Activated CD4-positive, alpha-beta T cell treated with anti-CD3 and anti-CD28 coated beads, Interleukin-2, Interleukin-4, amounts not matched to agents 100 ng/mL and 50 ng/mL, durations not matched to agents 16 hours and 8 hours (primary cell): ENCODE measurements at regions not wholly inside any gene's neighbourhood (a gene's known extent, or its start where the extent isn't known, plus 50 kb on each side); places are given as distances from the start of the nearest gene placed in this dataset.
A peak's percentile ranks its signal among the peaks of the same experiment; 100 is the strongest.
"Not testable (repeated sequence)": the region's sequence is repeated elsewhere in the genome, so short reads cannot be mapped to it uniquely, and the experiment has no call there.

ENCODE experiments used
- DNase-seq: peaks from one replicate; pipeline ENCODE4 v3.0.0-alpha.2; 2020; ENCODE audit warnings: low spot score

DNA sequence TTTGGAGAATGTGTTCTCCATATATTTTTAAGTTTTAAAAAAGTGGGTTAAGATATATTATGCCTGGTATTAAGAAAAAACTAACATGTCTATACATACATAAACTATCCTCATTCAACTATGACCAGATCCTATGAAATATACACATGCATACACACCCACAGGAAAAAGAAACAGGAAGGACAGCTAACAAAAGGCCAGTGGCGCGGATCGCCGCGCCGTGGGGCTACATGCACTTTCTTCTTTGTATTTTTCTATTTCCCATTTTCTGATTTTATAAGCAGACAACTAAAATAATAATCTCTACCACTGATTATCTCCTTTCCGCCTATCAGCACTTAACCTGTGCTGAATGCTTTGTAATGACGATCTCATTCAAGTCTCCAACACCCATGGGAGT is 160.1 kb downstream of the OR4M2 start:
- no peak for DNase-seq

DNA sequence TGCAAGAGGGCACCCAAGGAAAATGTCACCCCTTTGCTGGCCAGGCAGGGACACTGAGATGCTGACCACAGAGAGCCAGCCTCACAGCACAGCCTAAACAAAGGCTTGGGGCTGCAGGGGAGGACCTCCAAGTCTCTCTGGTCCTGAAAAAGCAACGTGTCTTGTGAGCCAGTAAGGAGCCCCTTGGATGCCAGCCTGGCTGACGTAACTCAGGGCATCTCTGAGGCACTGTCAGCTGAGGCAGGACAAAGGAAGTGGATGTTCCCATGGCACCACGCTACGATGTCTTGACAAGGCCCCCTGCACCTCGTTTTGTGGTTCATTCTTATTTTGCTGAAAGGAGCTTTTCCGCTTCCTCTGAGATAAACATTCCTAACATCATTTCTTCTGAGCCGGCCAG is 160.7 kb downstream of the OR4M2 start:
- DNase-seq = no peak

GRCh38 chr15:22241451-22241850 is 161.1 kb downstream of the OR4M2 start:
- no peak for DNase-seq

DNA sequence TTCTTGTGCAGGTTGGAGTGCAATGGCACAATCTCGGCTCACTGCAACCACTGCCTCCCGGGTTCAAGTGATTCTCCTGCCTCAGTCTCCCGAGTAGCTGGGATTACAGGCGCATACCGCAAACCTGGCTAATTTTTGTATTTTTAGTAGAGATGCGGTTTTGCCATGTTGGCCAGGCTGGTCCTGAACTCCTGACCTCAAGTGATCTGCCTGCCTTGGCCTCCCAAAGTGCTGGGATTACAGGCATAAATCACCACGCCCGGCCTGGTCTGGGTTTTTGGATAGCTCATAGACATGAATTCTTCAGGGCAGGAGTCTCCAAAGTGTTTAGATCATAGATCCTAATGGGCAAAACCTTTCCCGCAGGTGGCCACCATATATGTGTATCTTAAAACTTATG is 162.0 kb downstream of the OR4M2 start:
- DNase-seq = not testable (repeated sequence)

- no peak for DNase-seq
These were observed 163.3 kb downstream of the OR4M2 start for GRCh38 chr15:22243440-22244130.

- not testable (repeated sequence) for DNase-seq
These were observed 169.2 kb downstream of the OR4M2 start for GRCh38 chr15:22249511-22249910.

DNA sequence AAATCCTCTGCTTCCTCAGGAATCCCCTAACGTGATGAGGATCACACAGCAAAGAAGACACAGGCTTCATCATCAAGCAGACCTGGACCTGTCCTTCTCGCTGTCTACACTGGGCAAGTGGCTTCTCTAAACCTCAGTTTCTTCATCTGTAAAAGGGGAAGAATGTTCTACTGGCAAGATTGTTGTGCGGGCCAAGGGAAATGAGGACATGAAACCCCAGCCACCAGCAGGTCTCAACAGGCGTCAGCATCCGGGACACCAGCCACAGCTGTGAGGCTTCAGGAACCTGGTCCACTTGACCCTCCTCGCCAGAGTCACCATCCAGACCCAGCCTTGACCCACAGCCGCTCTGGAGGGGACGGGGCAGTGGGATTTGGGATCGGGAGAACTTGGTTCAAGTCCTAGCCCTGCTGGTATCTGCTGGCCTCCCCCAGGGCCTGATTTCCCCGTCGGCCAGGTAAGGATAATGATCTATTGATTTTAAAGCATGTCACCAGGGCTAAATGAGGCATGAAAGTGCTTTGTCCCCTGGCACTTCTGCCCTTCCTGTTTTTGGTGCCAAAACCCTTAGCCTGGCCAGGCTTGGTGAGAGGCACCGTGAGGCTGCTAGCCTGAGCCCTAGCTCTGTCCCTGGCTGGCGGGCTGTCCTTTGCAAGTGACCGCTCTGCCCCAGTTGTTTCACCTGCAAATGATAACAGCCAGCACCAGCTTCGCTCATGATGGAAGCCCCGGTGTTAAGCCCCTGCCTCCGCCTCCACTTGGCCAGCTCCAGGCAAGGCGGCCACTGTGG is 170.4 kb downstream of the OR4M2 start:
- DNase-seq = not testable (repeated sequence)

GRCh38 chr15:22251422-22251821 is 171.1 kb downstream of the OR4M2 start:
- no peak for DNase-seq

DNA sequence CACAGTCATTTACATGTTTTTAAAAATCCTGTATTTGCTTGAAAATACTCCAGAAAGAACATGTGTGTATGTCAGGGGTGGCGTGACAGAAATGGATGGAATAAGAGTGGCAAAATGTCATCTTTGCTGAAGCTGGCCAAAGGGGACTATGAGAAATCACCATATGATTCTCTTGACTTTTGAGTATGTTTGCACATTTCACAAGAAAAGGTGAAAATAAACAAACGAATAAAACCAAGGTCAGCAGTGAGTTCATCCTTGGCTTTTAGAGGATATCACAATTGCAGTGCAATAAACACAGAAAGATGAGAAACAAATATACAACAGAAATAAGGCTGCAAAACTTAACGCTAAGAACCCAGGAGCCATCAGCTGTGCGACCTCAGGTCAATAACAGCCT is 171.7 kb downstream of the OR4M2 start:
- DNase-seq = not testable (repeated sequence)

GRCh38 chr15:22252521-22252920 is 172.2 kb downstream of the OR4M2 start:
- not testable (repeated sequence) for DNase-seq

- not testable (repeated sequence) for DNase-seq
These were observed 172.8 kb downstream of the OR4M2 start for GRCh38 chr15:22253002-22253675.

DNA sequence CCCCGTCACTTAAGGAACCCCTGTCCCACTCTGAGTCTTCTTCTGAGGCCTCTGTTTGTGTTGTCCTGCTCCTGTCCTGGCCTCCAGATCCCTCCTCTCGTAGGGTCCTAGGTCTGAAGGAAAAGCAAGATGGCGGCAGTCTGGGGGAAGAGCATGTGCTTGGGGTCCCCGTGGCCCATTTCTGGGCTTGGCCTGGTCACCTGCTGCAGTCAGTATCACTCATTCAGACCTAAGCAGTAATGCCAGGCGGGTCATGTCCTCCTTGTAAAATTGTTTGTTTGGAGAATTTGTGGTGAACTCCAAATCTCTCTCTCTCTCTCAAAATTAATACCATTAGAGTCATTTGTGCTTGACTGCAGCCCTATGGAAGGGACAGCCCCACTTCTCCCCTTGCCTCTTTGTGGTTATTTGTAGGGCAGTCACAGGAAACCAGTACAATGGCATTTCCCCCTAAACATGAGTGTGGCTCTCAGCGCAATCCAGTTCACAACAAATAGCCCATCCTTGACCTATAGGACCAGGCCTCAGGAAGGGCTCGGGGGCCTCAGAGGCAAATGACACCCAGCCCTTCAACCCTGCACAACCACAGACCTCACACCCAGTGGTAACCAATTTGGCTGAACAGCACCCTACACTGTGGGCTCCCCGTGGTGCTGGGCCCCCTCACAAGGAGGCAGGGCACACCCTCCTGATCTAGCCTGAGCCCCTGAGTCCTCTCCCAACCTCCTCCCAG is 173.5 kb downstream of the OR4M2 start:
- peak; percentile 46 for DNase-seq

DNA sequence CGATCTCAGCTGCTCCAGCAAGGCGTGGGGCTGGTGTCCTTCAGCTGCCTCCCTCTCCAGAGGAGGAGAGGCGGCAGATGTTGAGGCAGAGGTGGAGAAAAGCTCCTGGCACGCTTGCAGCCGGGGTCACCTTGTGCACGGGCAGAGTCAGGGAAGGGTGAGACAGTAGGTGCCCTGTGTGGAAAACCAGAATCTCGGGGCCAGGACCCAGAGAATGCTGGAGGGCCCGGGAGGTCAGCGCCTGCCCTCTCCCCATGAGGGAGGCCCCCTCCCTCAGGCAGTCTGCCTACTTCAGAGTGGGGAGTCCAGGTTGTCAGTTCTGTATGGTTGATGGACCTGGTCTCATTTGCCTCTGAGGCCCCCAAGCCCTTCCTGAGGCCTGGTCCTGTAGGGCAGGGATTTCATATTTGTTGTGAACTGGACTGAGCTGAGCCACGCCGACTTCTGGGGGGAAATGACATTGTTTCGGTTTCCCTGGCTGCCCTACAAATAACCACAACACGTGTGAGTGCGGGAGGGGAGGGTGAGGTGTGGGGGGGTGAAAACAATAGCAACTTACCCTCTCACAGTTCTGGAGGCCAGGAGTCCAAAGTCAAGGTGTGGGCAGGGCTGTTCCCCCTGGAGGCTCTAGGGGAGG is 174.2 kb downstream of the OR4M2 start:
- DNase-seq = not testable (repeated sequence)

DNA sequence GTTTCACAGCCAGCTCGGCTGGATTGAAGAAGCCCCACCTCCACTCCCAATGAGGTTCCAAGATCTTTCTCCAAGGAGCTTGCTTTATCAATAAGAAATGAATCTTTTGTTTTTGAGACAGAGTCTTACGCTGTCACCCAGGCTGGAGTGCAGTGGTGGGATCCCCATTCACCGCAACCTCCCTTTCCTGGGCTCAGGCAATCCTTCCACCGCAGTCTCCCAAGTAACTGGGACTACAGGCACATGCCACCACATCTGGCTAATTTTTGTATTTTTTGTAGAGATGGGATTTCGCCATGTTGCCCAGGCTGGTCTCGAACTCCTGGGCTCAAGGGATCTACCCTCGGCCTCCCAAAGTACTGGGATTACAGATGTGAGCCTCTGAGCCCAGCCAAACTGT is 175.3 kb downstream of the OR4M2 start:
- DNase-seq = not testable (repeated sequence)

GRCh38 chr15:22256389-22257046 is 176.2 kb downstream of the OR4M2 start:
- not testable (repeated sequence) for DNase-seq

DNA sequence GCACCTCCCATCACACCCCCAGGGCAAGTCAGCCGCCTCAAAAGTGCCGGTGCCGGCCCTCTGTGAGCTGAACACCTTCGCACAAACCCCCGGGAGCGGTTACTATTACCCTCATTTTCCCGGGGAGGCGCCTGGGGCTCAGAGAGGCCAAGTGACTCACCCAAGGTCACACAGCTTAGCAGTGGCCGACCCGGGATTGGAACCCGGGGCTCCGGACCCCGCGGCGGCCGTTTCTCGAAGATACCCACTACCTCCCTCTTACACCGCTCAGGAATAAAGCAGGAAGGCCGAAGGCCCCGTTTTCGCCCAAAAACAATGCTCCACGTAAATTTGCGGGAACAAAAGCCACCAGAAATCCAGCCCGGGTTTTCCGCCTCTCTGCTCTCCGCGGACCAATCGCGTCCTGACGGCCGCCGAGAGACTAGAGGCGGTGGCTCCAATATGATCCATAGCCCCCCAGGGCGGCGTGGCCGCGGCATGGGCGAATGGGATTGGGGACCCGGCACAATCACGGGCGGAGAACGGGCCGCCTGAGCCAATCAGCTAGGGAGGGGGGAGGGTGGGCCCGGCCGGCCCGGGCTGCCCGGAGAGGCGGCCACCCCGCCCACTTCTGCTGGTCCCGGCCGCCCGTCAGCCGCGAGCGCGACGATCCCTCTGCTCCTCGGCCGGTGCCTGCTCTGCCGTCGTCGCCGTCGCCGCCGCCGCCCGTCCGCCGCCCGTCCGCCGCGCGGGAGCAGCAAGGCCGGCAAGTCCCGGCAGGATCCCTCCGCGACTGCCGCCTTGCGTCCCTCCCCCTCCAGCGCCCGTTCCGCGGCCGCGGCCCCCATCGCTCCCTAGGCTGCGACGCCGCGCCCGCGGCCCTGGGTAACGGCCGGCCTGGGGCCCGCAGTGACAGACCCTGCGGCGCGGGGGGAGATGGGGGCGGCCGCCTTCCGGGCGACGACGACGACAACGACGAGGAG is 177.0 kb downstream of the OR4M2 start:
- DNase-seq = no peak

GRCh38 chr15:22258009-22258397 is 177.7 kb downstream of the OR4M2 start:
- DNase-seq = no peak

GRCh38 chr15:22258398-22259150 is 178.2 kb downstream of the OR4M2 start:
- DNase-seq = no peak

GRCh38 chr15:22259151-22259750 is 178.9 kb downstream of the OR4M2 start:
- not testable (repeated sequence) for DNase-seq
